ENCODE measurements at regions not wholly inside any gene's neighbourhood (a gene's known extent, or its start where the extent isn't known, plus 50 kb on each side); places are given as distances from the start of the nearest gene placed in this dataset.

DNA sequence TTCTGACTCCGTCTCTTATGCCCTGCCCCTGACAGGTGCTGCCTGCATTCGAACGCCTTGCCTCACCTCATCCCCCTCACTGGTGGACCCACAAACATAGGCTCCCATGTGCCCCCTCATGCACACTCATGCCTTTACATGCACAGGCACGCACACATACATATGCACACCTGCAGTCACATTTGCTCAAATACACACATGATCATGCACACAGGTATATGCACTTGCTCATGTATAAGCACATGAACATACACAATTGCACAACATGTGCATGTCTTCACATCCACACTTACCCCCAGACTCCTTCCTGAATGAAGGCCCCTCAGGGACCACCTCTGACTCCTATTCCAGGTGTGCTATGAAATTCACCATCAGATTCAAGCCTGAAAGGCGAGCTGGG, 506.9 kb downstream of the PTPRU start:
- TF ChIP-seq, protein P1, sequence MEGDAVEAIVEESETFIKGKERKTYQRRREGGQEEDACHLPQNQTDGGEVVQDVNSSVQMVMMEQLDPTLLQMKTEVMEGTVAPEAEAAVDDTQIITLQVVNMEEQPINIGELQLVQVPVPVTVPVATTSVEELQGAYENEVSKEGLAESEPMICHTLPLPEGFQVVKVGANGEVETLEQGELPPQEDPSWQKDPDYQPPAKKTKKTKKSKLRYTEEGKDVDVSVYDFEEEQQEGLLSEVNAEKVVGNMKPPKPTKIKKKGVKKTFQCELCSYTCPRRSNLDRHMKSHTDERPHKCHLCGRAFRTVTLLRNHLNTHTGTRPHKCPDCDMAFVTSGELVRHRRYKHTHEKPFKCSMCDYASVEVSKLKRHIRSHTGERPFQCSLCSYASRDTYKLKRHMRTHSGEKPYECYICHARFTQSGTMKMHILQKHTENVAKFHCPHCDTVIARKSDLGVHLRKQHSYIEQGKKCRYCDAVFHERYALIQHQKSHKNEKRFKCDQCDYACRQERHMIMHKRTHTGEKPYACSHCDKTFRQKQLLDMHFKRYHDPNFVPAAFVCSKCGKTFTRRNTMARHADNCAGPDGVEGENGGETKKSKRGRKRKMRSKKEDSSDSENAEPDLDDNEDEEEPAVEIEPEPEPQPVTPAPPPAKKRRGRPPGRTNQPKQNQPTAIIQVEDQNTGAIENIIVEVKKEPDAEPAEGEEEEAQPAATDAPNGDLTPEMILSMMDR (IDR thresholded peaks at IDR 0.05; ENCODE audit: poor library complexity, severe bottlenecking) = no peak
- no peak for TF ChIP-seq EP300 (conservative IDR thresholded peaks at IDR 0.05; ENCODE audit: poor library complexity, severe bottlenecking)

Data from neural cell (in vitro differentiated cells).